Right lobe of liver (tissue), 6 donors: ENCODE measurements at regions not wholly inside any gene's neighbourhood (a gene's known extent, or its start where the extent isn't known, plus 50 kb on each side); places are given as distances from the start of the nearest gene placed in this dataset.

Source experiments
- ATAC-seq, 4 donors: fragments of 200-7000 bp; cut with Tn5 transposase; one replicate each; pipeline ENCODE4 v1.9.1; 2020; ENCODE audit warnings: mild to moderate bottlenecking in 4 of 4, moderate library complexity in 4 of 4
- DNase-seq, 3 donors: peaks; one replicate each; pipeline ENCODE4 v3.0.0-alpha.2; 2020
- H3K27ac ChIP-seq, 3 donors: fragments of 200-600 bp; one replicate each; pipeline ENCODE4 v1.8.0; 2022
- H3K27me3 ChIP-seq, 2 donors: fragments of 200-600 bp; one replicate each; pipeline ENCODE4 v1.8.0; 2022
- H3K36me3 ChIP-seq, 4 donors: fragments of 200-600 bp; sonication (generic) in 1 of 4; one replicate each; pipeline versions ENCODE4 v1.5.1 to v1.8.0; 2017 to 2022; ENCODE audit warnings: control low read depth in 1 of 4
- H3K4me1 ChIP-seq, 4 donors: fragments of 200-600 bp; sonication (generic) in 1 of 4; one replicate each; pipeline versions ENCODE4 v1.5.1 to v1.8.0; 2017 to 2022; ENCODE audit warnings: control low read depth in 1 of 4
- H3K4me3 ChIP-seq, 3 donors: fragments of 200-600 bp; one replicate each; pipeline ENCODE4 v1.8.0; 2022
- H3K9me3 ChIP-seq, 4 donors: fragments of 200-600 bp; sonication (generic) in 1 of 4; one replicate each; pipeline versions ENCODE4 v1.5.1 to v1.8.0; 2017 to 2022; ENCODE audit warnings: control low read depth in 1 of 4
- POLR2A ChIP-seq: fragments of 450-650 bp; IDR thresholded peaks from one replicate; pipeline ENCODE4 v1.6.1; 2017; ENCODE audit warnings: antibody characterized with exemption, mild to moderate bottlenecking
- WGBS: methylation state at CpG from one replicate; pipeline ENCODE4 v1.1.6; 2018; ENCODE audit warnings: low coverage, low lambda C conversion rate; ENCODE audit not compliant: insufficient coverage; ENCODE audit errors: missing lambda C conversion rate; 5-methylcytosine and 5-hydroxymethylcytosine counted together
- intact Hi-C, 2 donors: fragments of 100-400 bp; cut with DNase I; formaldehyde crosslinking; loops; one replicate each; pipeline versions ENCODE4 v1.11.2 to v1.14.1; 2022
- small RNA-seq, 2 experiments: library from RNA; depleted of rRNA; stranded (forward); fragments of <200 nt; gene quantifications; one replicate each; pipeline ENCODE3, GENCODE V24; 2016
- TF ChIP-seq, protein P1 (sequence below), 4 donors: fragments of 200-600 bp in 3 of 4; fragments of 450-650 bp in 1 of 4; IDR thresholded peaks; one replicate each; pipeline versions ENCODE4 v1.5.1 to v1.8.0; 2016 to 2022; ENCODE audit warnings: antibody characterized with exemption in 4 of 4, mild to moderate bottlenecking in 2 of 4
- donor health status: DM: no; HTN: yes; CAD: no.
- donor health status: DM: no; HTN: no; CAD: no.
- donor health status: DM: no; HTN: no; CAD: no.
- donor health status: DM: no; HTN: yes; CAD: no.
- donor health status: DM: no; HTN: yes; CAD: no.

DNA sequence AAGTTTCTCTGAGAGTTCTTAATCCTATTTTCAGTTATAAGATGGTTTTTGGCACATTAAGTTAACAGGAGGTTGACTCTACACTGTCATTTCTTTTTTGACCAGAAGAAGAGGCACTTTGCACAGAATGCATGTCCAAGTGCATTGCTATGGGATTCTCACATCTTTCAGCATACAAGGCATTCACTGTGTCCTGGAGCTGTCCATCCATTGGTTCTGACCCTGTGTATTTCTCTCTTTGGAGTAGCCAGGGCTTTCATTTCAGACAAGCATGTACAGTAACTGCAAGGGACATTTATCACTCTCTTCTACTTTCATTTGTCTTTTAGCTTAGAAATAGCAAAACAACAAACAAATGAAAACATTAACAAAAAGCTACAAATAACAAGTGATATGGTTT is 275.1 kb upstream of the IMPG1 start:
- Histone ChIP-seq H3K9me3 (no peaks in the 10 kb centered on the region), H3K27ac (no peak overlapping the region), H3K4me1 (no peaks in the 10 kb centered on the region), H3K36me3 (no peaks in the 10 kb centered on the region), H3K27me3 (no peaks in the 10 kb centered on the region), H3K4me3 (no peak overlapping the region)
- no peak for DNase-seq
- no peak for ATAC-seq
- TF ChIP-seq, protein P1, sequence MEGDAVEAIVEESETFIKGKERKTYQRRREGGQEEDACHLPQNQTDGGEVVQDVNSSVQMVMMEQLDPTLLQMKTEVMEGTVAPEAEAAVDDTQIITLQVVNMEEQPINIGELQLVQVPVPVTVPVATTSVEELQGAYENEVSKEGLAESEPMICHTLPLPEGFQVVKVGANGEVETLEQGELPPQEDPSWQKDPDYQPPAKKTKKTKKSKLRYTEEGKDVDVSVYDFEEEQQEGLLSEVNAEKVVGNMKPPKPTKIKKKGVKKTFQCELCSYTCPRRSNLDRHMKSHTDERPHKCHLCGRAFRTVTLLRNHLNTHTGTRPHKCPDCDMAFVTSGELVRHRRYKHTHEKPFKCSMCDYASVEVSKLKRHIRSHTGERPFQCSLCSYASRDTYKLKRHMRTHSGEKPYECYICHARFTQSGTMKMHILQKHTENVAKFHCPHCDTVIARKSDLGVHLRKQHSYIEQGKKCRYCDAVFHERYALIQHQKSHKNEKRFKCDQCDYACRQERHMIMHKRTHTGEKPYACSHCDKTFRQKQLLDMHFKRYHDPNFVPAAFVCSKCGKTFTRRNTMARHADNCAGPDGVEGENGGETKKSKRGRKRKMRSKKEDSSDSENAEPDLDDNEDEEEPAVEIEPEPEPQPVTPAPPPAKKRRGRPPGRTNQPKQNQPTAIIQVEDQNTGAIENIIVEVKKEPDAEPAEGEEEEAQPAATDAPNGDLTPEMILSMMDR (IDR thresholded peaks at IDR 0.05) = no peak
- TF ChIP-seq POLR2A = no peak
- intact Hi-C loops = no loop called here

DNA sequence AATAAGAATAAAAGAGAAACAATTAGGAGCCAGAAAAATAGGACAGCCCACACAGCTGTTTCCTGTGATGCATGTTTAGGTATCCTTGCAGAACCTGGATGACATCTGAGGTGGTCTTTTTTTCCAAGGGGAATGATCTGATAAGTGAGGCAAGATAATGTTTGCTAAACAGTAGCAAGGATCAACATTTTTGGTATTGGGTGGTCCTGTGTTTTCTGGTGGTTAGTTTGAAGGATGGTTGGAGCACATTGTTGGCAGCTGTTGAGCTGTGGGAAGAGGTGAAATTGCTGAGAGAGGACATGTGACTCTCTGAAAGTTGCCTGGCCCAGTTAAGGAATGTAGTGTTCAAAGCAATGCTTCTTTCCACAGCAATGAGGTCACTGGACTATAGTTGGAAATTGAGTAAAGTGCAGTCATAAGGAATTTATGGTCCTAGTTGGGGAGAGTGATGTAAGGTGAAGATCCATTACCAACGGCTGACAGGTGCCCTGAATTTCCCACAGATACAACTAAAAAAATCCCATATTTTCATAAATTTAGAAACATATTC is 270.2 kb upstream of the IMPG1 start:
- TF ChIP-seq, protein P1 (IDR thresholded peaks at IDR 0.05) = no peak
- no peak for TF ChIP-seq POLR2A
- DNase-seq = no peak
- Histone ChIP-seq H3K4me3 (no peak overlapping the region), H3K36me3 (no peaks in the 10 kb centered on the region), H3K4me1 (no peaks in the 10 kb centered on the region), H3K27ac (no peak overlapping the region), H3K27me3 (no peaks in the 10 kb centered on the region), H3K9me3 (no peaks in the 10 kb centered on the region)
- ATAC-seq = no peak
- intact Hi-C loops = no loop called here
- 55% methylated on average over 1 of the region's 1 CpG for WGBS

DNA sequence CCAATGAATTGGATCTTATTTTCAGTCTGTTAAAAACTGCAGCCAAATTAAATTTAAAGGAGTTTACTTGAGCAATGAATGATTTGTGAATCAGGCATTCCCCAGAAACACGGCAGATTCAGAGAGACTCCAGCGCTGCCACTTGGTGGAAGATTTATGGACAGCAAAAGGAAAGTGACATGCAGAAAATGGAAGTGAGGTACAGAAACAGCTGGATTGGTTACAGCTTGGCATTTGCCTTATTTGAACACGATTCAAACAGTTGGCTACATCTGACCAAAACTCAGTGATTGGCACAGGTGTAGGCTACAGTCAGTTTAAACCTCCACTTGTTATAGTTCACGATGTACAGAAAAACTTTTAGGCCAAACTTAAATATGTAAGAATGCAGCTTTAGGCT is 257.6 kb upstream of the IMPG1 start:
- Histone ChIP-seq H3K27ac (no peak overlapping the region), H3K27me3 (no peaks in the 10 kb centered on the region), H3K36me3 (no peaks in the 10 kb centered on the region), H3K4me3 (no peak overlapping the region), H3K4me1 (no peaks in the 10 kb centered on the region), H3K9me3 (no peaks in the 10 kb centered on the region)
- ATAC-seq = no peak
- intact Hi-C loops = no loop called here
- whole genome bisulfite sequencing = 43% methylated on average over 4 of the region's 4 CpGs
- DNase-seq = no peak
- no peak for TF ChIP-seq POLR2A
- TF ChIP-seq, protein P1 (IDR thresholded peaks at IDR 0.05) = no peak

DNA sequence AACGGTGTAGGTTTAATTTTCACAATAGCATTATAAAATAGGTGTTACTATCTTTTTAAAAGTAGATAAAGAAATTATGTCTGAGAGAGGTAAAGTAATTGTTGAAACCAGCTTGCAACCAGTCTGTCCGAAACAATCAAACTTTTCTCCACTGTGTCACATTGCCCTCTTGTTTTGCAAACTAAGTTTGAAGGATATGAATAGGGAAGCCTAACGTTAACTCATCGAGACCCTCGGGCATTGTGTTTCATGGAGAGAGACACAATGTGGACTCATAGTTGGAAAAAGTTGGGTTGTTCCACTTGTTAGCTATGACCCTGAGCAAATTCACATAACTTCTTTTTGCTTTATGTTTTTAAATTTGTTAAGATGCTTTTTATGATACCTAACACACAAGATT is 254.4 kb upstream of the IMPG1 start:
- no peaks in the 10 kb centered on the region for H3K4me1 ChIP-seq
- intact Hi-C loops = no loop called here
- DNase-seq (no peak), ATAC-seq (no peak)
- no peaks in the 10 kb centered on the region for H3K27me3 ChIP-seq
- H3K27ac ChIP-seq = no peak overlapping the region
- H3K36me3 ChIP-seq = no peaks in the 10 kb centered on the region
- 59% methylated on average over 5 of the region's 5 CpGs for WGBS
- no peaks in the 10 kb centered on the region for H3K9me3 ChIP-seq
- H3K4me3 ChIP-seq = no peak overlapping the region
- TF ChIP-seq, protein P1 (IDR thresholded peaks at IDR 0.05) = no peak
- no peak for TF ChIP-seq POLR2A

Small RNA genes in the stretch of these regions (small RNA-seq; reads per million reads assigned to genes)
- gene AL365222.1 = 0 reads per million in 2 experiments
- gene RNU6-261P = 0 reads per million in 2 experiments
- gene RNU6-84P = 0 reads per million in 2 experiments
